Lower leg skin (tissue), 4 donors: ENCODE measurements at regions not wholly inside any gene's neighbourhood (a gene's known extent, or its start where the extent isn't known, plus 50 kb on each side); places are given as distances from the start of the nearest gene placed in this dataset.

Source experiments
- DNase-seq, 2 donors: peaks; one replicate each; pipeline ENCODE4 v3.0.0-alpha.2; 2019; ENCODE audit warnings: low spot score in 2 of 2
- H3K4me3 ChIP-seq: fragments of 200-600 bp; sonication (generic); 2 replicates; pipeline ENCODE4 v1.5.1; 2017; ENCODE audit warnings: mild to moderate bottlenecking, low read depth; ENCODE audit not compliant: poor library complexity, severe bottlenecking
- CTCF ChIP-seq, 3 donors: fragments of 450-650 bp; IDR thresholded peaks; one replicate each; pipeline ENCODE4 v1.5.1; 2016; ENCODE audit warnings: antibody characterized with exemption in 3 of 3, mild to moderate bottlenecking in 3 of 3, moderate library complexity in 2 of 3
- POLR2A ChIP-seq, 2 donors: fragments of 450-650 bp; IDR thresholded peaks; one replicate each; pipeline ENCODE4 v1.6.1; 2016 to 2017; ENCODE audit warnings: antibody characterized with exemption in 2 of 2, mild to moderate bottlenecking in 1 of 2, moderate library complexity in 1 of 2
- WGBS, 2 donors: methylation state at CpG; one replicate each; pipeline ENCODE4 v1.1.5; 2018; 5-methylcytosine and 5-hydroxymethylcytosine counted together
- intact Hi-C: fragments of 100-400 bp; cut with DNase I; formaldehyde crosslinking; loops from one replicate; pipeline ENCODE4 v1.15.0; 2023; ENCODE audit warnings: low total_unique reads

GRCh38 chr6:140844167-140844566 lies 1288.6 kb upstream of the GJE1 start:
- no peak for DNase-seq
- WGBS, 2 donors: 87 to 88% methylated on average over 3 of the region's 3 CpGs
- TF ChIP-seq POLR2A (IDR thresholded peaks at IDR 0.05) (no peak), CTCF (IDR thresholded peaks at IDR 0.05) (no peak)
- intact Hi-C loops: no loop called here
- no peak overlapping the region for H3K4me3 ChIP-seq

GRCh38 chr6:140833408-140833807 lies 1299.3 kb upstream of the GJE1 start:
- TF ChIP-seq POLR2A (IDR thresholded peaks at IDR 0.05) (no peak), CTCF (IDR thresholded peaks at IDR 0.05) (no peak)
- no peak overlapping the region for H3K4me3 ChIP-seq
- WGBS, 2 donors: 57 to 64% methylated on average over 1 of the region's 1 CpG
- no peak for DNase-seq
- intact Hi-C loops: no loop called here

GRCh38 chr6:140830666-140831065 lies 1302.1 kb upstream of the GJE1 start:
- TF ChIP-seq CTCF (IDR thresholded peaks at IDR 0.05) (no peak), POLR2A (IDR thresholded peaks at IDR 0.05) (no peak)

GRCh38 chr6:140828856-140829255 lies 1303.9 kb upstream of the GJE1 start:
- no peak for DNase-seq
- H3K4me3 ChIP-seq: no peak overlapping the region
- no peak for TF ChIP-seq POLR2A (IDR thresholded peaks at IDR 0.05)
- TF ChIP-seq CTCF (IDR thresholded peaks at IDR 0.05): no peak
- 88 to 92% methylated on average over 7 of the region's 7 CpGs for WGBS, 2 donors
- intact Hi-C loops: no loop called here

More at GRCh38 chr6:140830666-140831065, 1302.1 kb upstream of the GJE1 start:
- intact Hi-C loops: no loop called here
- 69 to 82% methylated on average over 1 of the region's 1 CpG for WGBS, 2 donors
- no peak for DNase-seq
- no peak overlapping the region for H3K4me3 ChIP-seq

- intact Hi-C loops: no loop called here
- 51 to 57% methylated on average over 2 of the region's 2 CpGs for WGBS, 2 donors
These were observed 1305.1 kb upstream of the GJE1 start for GRCh38 chr6:140827593-140827992.

More at GRCh38 chr6:140827593-140827992, 1305.1 kb upstream of the GJE1 start:
- no peak for DNase-seq
- H3K4me3 ChIP-seq: no peak overlapping the region
- TF ChIP-seq POLR2A (IDR thresholded peaks at IDR 0.05) (no peak), CTCF (IDR thresholded peaks at IDR 0.05) (no peak)
